ENCODE measurements at regions not wholly inside any gene's neighbourhood (a gene's known extent, or its start where the extent isn't known, plus 50 kb on each side); places are given as distances from the start of the nearest gene placed in this dataset.

GRCh38 chr18:24538414-24539264 lies 78.2 kb downstream of the HRH4 start:
- H3K36me3 ChIP-seq (ENCODE audit: control insufficient read depth, insufficient read depth, low read length), result no peaks in the 10 kb centered on the region
- no peaks in the 10 kb centered on the region for H3K27me3 ChIP-seq (ENCODE audit: control insufficient read depth, insufficient read depth, low read length)
- no peak overlapping the region for H3K4me3 ChIP-seq (ENCODE audit: low read depth, low read length)
- DNase-seq (ENCODE audit: low read depth) (no peak), FAIRE-seq (no peak)
- no peak for TF ChIP-seq CTCF (IDR thresholded peaks at IDR 0.05; ENCODE audit: insufficient read depth, low read length, severe bottlenecking)

GRCh38 chr18:24539866-24540617 lies 79.6 kb downstream of the HRH4 start:
- no peak for TF ChIP-seq CTCF (IDR thresholded peaks at IDR 0.05; ENCODE audit: insufficient read depth, low read length, severe bottlenecking)
- Histone ChIP-seq H3K4me3 (ENCODE audit: low read depth, low read length) (no peak overlapping the region), H3K36me3 (ENCODE audit: control insufficient read depth, insufficient read depth, low read length) (no peaks in the 10 kb centered on the region), H3K27me3 (ENCODE audit: control insufficient read depth, insufficient read depth, low read length) (no peaks in the 10 kb centered on the region)
- DNase-seq (ENCODE audit: low read depth), result no peak
- no peak for FAIRE-seq

GRCh38 chr18:24540896-24541295 lies 80.5 kb downstream of the HRH4 start:
- no peak for TF ChIP-seq CTCF (IDR thresholded peaks at IDR 0.05; ENCODE audit: insufficient read depth, low read length, severe bottlenecking)
- DNase-seq (ENCODE audit: low read depth) (no peak), FAIRE-seq (no peak)
- Histone ChIP-seq H3K4me3 (ENCODE audit: low read depth, low read length) (no peak overlapping the region), H3K27me3 (ENCODE audit: control insufficient read depth, insufficient read depth, low read length) (no peaks in the 10 kb centered on the region), H3K36me3 (ENCODE audit: control insufficient read depth, insufficient read depth, low read length) (no peaks in the 10 kb centered on the region)

GRCh38 chr18:24543086-24543794 lies 82.8 kb downstream of the HRH4 start:
- no peak for FAIRE-seq
- Histone ChIP-seq H3K36me3 (ENCODE audit: control insufficient read depth, insufficient read depth, low read length) (no peaks in the 10 kb centered on the region), H3K27me3 (ENCODE audit: control insufficient read depth, insufficient read depth, low read length) (no peaks in the 10 kb centered on the region), H3K4me3 (ENCODE audit: low read depth, low read length) (no peak overlapping the region)
- no peak for TF ChIP-seq CTCF (IDR thresholded peaks at IDR 0.05; ENCODE audit: insufficient read depth, low read length, severe bottlenecking)
- no peak for DNase-seq (ENCODE audit: low read depth)

GRCh38 chr18:24543795-24544498 lies 83.5 kb downstream of the HRH4 start:
- TF ChIP-seq CTCF (IDR thresholded peaks at IDR 0.05; ENCODE audit: insufficient read depth, low read length, severe bottlenecking), result peak; percentile 36
- H3K4me3 ChIP-seq (ENCODE audit: low read depth, low read length), result no peak overlapping the region
- no peaks in the 10 kb centered on the region for H3K36me3 ChIP-seq (ENCODE audit: control insufficient read depth, insufficient read depth, low read length)
- peak; percentile 23 for DNase-seq (ENCODE audit: low read depth)
- no peaks in the 10 kb centered on the region for H3K27me3 ChIP-seq (ENCODE audit: control insufficient read depth, insufficient read depth, low read length)
- no peak for FAIRE-seq
